HCT116 (cell line): ENCODE measurements at regions not wholly inside any gene's neighbourhood (a gene's known extent, or its start where the extent isn't known, plus 50 kb on each side); places are given as distances from the start of the nearest gene placed in this dataset.

Experiments
- CEBPB ChIP-seq: IDR thresholded peaks from 2 replicates; pipeline ENCODE4 v1.6.1; 2012; ENCODE audit warnings: low read depth
- ELF1 ChIP-seq: IDR thresholded peaks from 2 replicates; pipeline ENCODE4 v1.6.1; 2012; ENCODE audit warnings: low read depth, borderline replicate concordance
- EZH2 ChIP-seq: fragments of 200-600 bp; sonication (generic); IDR thresholded peaks from 2 replicates; pipeline ENCODE4 v1.6.1; 2017; ENCODE audit warnings: antibody characterized with exemption, mixed run types
- EZH2phosphoT487 ChIP-seq: fragments of 200-600 bp; IDR thresholded peaks from 2 replicates; pipeline ENCODE4 v1.6.1; 2018; ENCODE audit warnings: antibody characterized with exemption, borderline replicate concordance
- POLR2A ChIP-seq: IDR thresholded peaks from 2 replicates; pipeline ENCODE4 v1.7.0; 2011; ENCODE audit warnings: borderline replicate concordance; ENCODE audit not compliant: insufficient read depth, insufficient read length; ENCODE audit errors: extremely low read depth
- POLR2AphosphoS5 ChIP-seq: IDR thresholded peaks from 2 replicates; pipeline ENCODE4 v1.6.1; 2011; ENCODE audit warnings: mild to moderate bottlenecking, low read depth, low read length, moderate library complexity
- ZNF274 ChIP-seq: fragments of 200-500 bp; sonication (Bioruptor generic); IDR thresholded peaks from 2 replicates; pipeline ENCODE4 v1.6.1; 2014; ENCODE audit warnings: mild to moderate bottlenecking, low read depth, low read length, inconsistent platforms
- TF ChIP-seq, protein P1 (sequence below): IDR thresholded peaks from 2 replicates; pipeline ENCODE4 v1.6.1; 2011; ENCODE audit warnings: mild to moderate bottlenecking, low read length, moderate library complexity; ENCODE audit not compliant: insufficient replicate concordance; ENCODE audit errors: extremely low read depth
- TF ChIP-seq, protein P2 (sequence below), 3 experiments: fragments of 200-600 bp in 1 of 3; sonication (generic) in 1 of 3; IDR thresholded peaks in 2 of 3; conservative IDR thresholded peaks in 1 of 3; 2 replicates each; pipeline ENCODE4 v1.5.1; 2012 to 2017; ENCODE audit warnings: low read depth in 2 of 3, low read length in 2 of 3, antibody characterized with exemption in 1 of 3, borderline replicate concordance in 1 of 3, control low read depth in 1 of 3, mild to moderate bottlenecking in 1 of 3, mixed read lengths in 1 of 3, mixed run types in 1 of 3, moderate library complexity in 1 of 3; ENCODE audit not compliant: insufficient read depth in 1 of 3
- TF ChIP-seq, protein P3 (sequence below): IDR thresholded peaks from 2 replicates; pipeline ENCODE4 v1.6.1; 2012
- TF ChIP-seq, protein P4 (sequence below): IDR thresholded peaks from 2 replicates; pipeline ENCODE4 v1.6.1; 2012

DNA sequence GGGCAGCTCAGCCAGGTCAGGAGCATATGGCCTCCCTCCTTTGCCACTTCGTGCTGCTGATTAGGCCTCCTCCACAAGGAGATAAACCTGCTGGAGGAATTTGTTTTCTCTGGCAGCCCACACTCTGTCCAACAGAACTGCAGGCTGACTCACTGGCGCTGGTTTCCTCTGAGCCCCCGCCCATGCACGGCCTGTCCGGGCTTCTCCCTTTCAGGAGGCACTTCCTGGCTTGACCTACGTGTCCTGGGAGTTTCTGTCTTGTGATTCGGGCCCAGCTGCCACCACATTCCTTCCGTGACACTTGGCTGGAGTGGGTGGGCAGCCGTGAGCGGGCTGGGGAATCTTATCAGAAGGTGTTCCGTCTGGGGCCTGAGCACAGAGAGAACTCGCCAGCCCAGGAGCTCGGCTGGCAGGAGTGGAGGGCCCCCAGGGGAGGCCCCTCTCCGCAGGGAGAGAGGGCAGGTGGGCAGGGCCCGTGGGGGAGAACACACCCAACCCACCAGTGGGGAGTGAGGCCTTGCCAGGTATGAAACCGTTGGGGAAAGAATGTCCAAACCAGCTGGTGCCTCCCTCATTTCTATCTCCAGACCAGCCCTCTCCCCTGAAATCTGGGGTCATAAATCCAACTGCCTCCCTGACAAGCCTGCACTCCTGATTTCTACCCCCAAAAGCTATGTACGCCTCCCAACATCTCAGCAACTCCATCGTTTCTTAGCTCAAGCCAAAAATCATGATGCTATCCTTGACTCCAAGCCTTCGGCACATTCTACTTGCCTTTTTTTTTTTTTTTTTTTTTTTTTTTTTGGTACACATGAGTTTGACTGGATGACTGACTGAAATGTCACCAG lies 110.6 kb upstream of the MEF2A start:
- no peak for TF ChIP-seq POLR2A
- TF ChIP-seq, protein P1, sequence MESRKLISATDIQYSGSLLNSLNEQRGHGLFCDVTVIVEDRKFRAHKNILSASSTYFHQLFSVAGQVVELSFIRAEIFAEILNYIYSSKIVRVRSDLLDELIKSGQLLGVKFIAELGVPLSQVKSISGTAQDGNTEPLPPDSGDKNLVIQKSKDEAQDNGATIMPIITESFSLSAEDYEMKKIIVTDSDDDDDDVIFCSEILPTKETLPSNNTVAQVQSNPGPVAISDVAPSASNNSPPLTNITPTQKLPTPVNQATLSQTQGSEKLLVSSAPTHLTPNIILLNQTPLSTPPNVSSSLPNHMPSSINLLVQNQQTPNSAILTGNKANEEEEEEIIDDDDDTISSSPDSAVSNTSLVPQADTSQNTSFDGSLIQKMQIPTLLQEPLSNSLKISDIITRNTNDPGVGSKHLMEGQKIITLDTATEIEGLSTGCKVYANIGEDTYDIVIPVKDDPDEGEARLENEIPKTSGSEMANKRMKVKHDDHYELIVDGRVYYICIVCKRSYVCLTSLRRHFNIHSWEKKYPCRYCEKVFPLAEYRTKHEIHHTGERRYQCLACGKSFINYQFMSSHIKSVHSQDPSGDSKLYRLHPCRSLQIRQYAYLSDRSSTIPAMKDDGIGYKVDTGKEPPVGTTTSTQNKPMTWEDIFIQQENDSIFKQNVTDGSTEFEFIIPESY, result no peak
- TF ChIP-seq, protein P2, sequence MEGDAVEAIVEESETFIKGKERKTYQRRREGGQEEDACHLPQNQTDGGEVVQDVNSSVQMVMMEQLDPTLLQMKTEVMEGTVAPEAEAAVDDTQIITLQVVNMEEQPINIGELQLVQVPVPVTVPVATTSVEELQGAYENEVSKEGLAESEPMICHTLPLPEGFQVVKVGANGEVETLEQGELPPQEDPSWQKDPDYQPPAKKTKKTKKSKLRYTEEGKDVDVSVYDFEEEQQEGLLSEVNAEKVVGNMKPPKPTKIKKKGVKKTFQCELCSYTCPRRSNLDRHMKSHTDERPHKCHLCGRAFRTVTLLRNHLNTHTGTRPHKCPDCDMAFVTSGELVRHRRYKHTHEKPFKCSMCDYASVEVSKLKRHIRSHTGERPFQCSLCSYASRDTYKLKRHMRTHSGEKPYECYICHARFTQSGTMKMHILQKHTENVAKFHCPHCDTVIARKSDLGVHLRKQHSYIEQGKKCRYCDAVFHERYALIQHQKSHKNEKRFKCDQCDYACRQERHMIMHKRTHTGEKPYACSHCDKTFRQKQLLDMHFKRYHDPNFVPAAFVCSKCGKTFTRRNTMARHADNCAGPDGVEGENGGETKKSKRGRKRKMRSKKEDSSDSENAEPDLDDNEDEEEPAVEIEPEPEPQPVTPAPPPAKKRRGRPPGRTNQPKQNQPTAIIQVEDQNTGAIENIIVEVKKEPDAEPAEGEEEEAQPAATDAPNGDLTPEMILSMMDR (IDR thresholded peaks at IDR 0.05 in 2 of 3, conservative IDR thresholded peaks at IDR 0.05 in 1 of 3; ENCODE audit: borderline replicate concordance in 1 of 3, insufficient read depth in 1 of 3, low read depth in 2 of 3, low read length in 2 of 3), result no peak
- TF ChIP-seq ZNF274, result no peak
- peak; percentile 60 for TF ChIP-seq POLR2AphosphoS5
- TF ChIP-seq, protein P3, sequence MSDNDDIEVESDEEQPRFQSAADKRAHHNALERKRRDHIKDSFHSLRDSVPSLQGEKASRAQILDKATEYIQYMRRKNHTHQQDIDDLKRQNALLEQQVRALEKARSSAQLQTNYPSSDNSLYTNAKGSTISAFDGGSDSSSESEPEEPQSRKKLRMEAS, result peak; percentile 56; the same call in 1 of the 2 replicates
- no peak for TF ChIP-seq EZH2
- TF ChIP-seq EZH2phosphoT487, result no peak
- TF ChIP-seq ELF1, result no peak
- no peak for TF ChIP-seq CEBPB
- TF ChIP-seq, protein P4, sequence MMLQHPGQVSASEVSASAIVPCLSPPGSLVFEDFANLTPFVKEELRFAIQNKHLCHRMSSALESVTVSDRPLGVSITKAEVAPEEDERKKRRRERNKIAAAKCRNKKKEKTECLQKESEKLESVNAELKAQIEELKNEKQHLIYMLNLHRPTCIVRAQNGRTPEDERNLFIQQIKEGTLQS, result no peak
